Psoas muscle (tissue), 7 donors: ENCODE measurements at regions not wholly inside any gene's neighbourhood (a gene's known extent, or its start where the extent isn't known, plus 50 kb on each side); places are given as distances from the start of the nearest gene placed in this dataset.

Experiments
- ATAC-seq, 4 donors: fragments of 200-7000 bp; cut with Tn5 transposase; one replicate each; pipeline ENCODE4 v1.9.1; 2020; ENCODE audit warnings: moderate library complexity in 3 of 4, mild to moderate bottlenecking in 2 of 4
- DNase-seq, 2 donors: peaks; one replicate each; pipeline ENCODE4 v3.0.0-alpha.2; 2020
- H3K27ac ChIP-seq: fragments of 200-600 bp; one replicate; pipeline ENCODE4 v1.8.0; 2022
- H3K27me3 ChIP-seq, 3 donors: fragments of 200-600 bp in 1 of 3; one replicate each; pipeline versions ENCODE4 v1.6.1 to v1.8.0; 2013 to 2022; ENCODE audit warnings: low read length in 2 of 3, mild to moderate bottlenecking in 2 of 3, moderate library complexity in 1 of 3; ENCODE audit not compliant: insufficient read depth in 3 of 3
- H3K36me3 ChIP-seq, 2 donors: fragments of 200-600 bp in 1 of 2; one replicate each; pipeline versions ENCODE4 v1.6.1 to v1.8.0; 2013 to 2022; ENCODE audit warnings: low read depth in 1 of 2, mild to moderate bottlenecking in 1 of 2, moderate library complexity in 1 of 2; ENCODE audit not compliant: insufficient read depth in 1 of 2
- H3K4me1 ChIP-seq: fragments of 200-600 bp; one replicate; pipeline ENCODE4 v1.8.0; 2022
- H3K4me3 ChIP-seq: fragments of 200-600 bp; one replicate; pipeline ENCODE4 v1.8.0; 2022; ENCODE audit warnings: mild to moderate bottlenecking
- H3K9me3 ChIP-seq: fragments of 200-600 bp; one replicate; pipeline ENCODE4 v1.8.0; 2022
- CTCF ChIP-seq: fragments of 200-600 bp; IDR thresholded peaks from one replicate; pipeline ENCODE4 v1.8.0; 2022; ENCODE audit warnings: antibody characterized with exemption
- WGBS, 3 donors: extraction: QIAGEN DNeasy Blood & Tissue Kit; methylation state at CpG; one replicate each; pipeline versions ENCODE4 v1.1.6 to v1.1.7; 2013; 5-methylcytosine and 5-hydroxymethylcytosine counted together
- intact Hi-C, 2 donors: fragments of 100-400 bp; cut with DNase I; formaldehyde crosslinking; loops; one replicate each; pipeline versions ENCODE4 v1.11.0 to v1.14.2; 2022
- donor health status: healthy with polysubstance abuse.
- donor health status: DM: no; HTN: no; CAD: no; lungs with moderate emphysema.
- donor health status: Bipolar disorder and iron deficiency.
- donor health status: healthy.
- donor health status: DM: yes; HTN: yes; CAD: no.
- donor health status: DM: no; HTN: no; CAD: no.
- donor health status: DM: yes; HTN: yes; CAD: no.

GRCh38 chr21:43335119-43335518 lies 91.8 kb downstream of the SIK1 start:
- WGBS, 3 donors: 94 to 97% (median 96%) methylated on average over 10 of the region's 10 CpGs

GRCh38 chr21:43334214-43334958 lies 92.5 kb downstream of the SIK1 start:
- Histone ChIP-seq H3K27me3 (peaks cover 0 to 25% (median 3%) of the 10 kb centered on the region in 3 donors), H3K4me1 (peaks cover 7% of the 10 kb centered on the region), H3K9me3 (no peaks in the 10 kb centered on the region), H3K36me3 (no peaks in the 10 kb centered on the region), H3K4me3 (no peak overlapping the region), H3K27ac (no peak overlapping the region)
- 92 to 97% (median 95%) methylated on average over 16 of the region's 16 CpGs for WGBS, 3 donors
- DNase-seq (peak in 1 of 2 donors; percentile 18), ATAC-seq (no peak)
- intact Hi-C loops: no loop called here
- TF ChIP-seq CTCF: no peak

More at GRCh38 chr21:43335119-43335518, 91.8 kb downstream of the SIK1 start:
- peaks cover 0 to 25% (median 1%) of the 10 kb centered on the region in 3 donors for H3K27me3 ChIP-seq
- H3K4me1 ChIP-seq: peaks cover 8% of the 10 kb centered on the region
- TF ChIP-seq CTCF: no peak
- DNase-seq (peak in 1 of 2 donors; percentile 7), ATAC-seq (no peak)
- no peak overlapping the region for H3K4me3 ChIP-seq
- H3K9me3 ChIP-seq: no peaks in the 10 kb centered on the region
- H3K27ac ChIP-seq: no peak overlapping the region
- intact Hi-C loops: no loop called here
- H3K36me3 ChIP-seq: no peaks in the 10 kb centered on the region

GRCh38 chr21:43333298-43334062 lies 93.5 kb downstream of the SIK1 start:
- ATAC-seq (peak; percentile 42 to 72 (median 48)), DNase-seq (peak; percentile 58 to 69)
- intact Hi-C loops: no loop called here
- TF ChIP-seq CTCF: no peak
- Histone ChIP-seq H3K9me3 (no peaks in the 10 kb centered on the region), H3K27me3 (peaks cover 0 to 25% (median 3%) of the 10 kb centered on the region in 3 donors), H3K36me3 (no peaks in the 10 kb centered on the region), H3K4me1 (peaks cover 7% of the 10 kb centered on the region), H3K4me3 (no peak overlapping the region), H3K27ac (no peak overlapping the region)
- WGBS, 3 donors: 16 to 18% (median 17%) methylated on average over 34 to 35 of the region's 35 CpGs

GRCh38 chr21:43332861-43333297 lies 94.1 kb downstream of the SIK1 start:
- ATAC-seq: peak in 1 of 4 donors; percentile 14
- 19 to 28% (median 22%) methylated on average over 15 to 16 of the region's 16 CpGs for WGBS, 3 donors
- Histone ChIP-seq H3K9me3 (no peaks in the 10 kb centered on the region), H3K4me3 (no peak overlapping the region), H3K36me3 (no peaks in the 10 kb centered on the region), H3K27ac (no peak overlapping the region), H3K4me1 (peaks cover 7% of the 10 kb centered on the region), H3K27me3 (peaks cover 0 to 25% (median 3%) of the 10 kb centered on the region in 3 donors)
- intact Hi-C loops: no loop called here
- DNase-seq: peak in 1 of 2 donors; percentile 31
- TF ChIP-seq CTCF: no peak
